GM18870 (cell line): ENCODE measurements at regions not wholly inside any gene's neighbourhood (a gene's known extent, or its start where the extent isn't known, plus 50 kb on each side); places are given as distances from the start of the nearest gene placed in this dataset.

Experiments used
- ATAC-seq: cut with Tn5 transposase; IDR thresholded peaks from one replicate; pipeline ENCODE4 v1.9.1; 2021; ENCODE audit warnings: moderate library complexity; ENCODE audit not compliant: unreplicated experiment

GRCh38 chr3:43932921-43933320 lies 242.2 kb downstream of the ABHD5 start:
- no peak for ATAC-seq

- no peak for ATAC-seq
Observed at GRCh38 chr3:43948013-43948412, 257.3 kb downstream of the ABHD5 start.

GRCh38 chr3:43949594-43949993 lies 258.9 kb downstream of the ABHD5 start:
- no peak for ATAC-seq

GRCh38 chr3:43950775-43951174 lies 260.0 kb downstream of the ABHD5 start:
- ATAC-seq = no peak

- ATAC-seq = no peak
Observed at GRCh38 chr3:43951813-43952212, 261.1 kb downstream of the ABHD5 start.

GRCh38 chr3:43953380-43953779 lies 262.6 kb downstream of the ABHD5 start:
- no peak for ATAC-seq

GRCh38 chr3:43953814-43954692 lies 263.3 kb downstream of the ABHD5 start:
- no peak for ATAC-seq

- no peak for ATAC-seq
Observed at GRCh38 chr3:43956945-43957344, 266.2 kb downstream of the ABHD5 start.

GRCh38 chr3:43957553-43957952 lies 266.8 kb downstream of the ABHD5 start:
- no peak for ATAC-seq

GRCh38 chr3:43958005-43958770 lies 267.4 kb downstream of the ABHD5 start:
- ATAC-seq = no peak

GRCh38 chr3:43958973-43959372 lies 268.2 kb downstream of the ABHD5 start:
- ATAC-seq = no peak

GRCh38 chr3:43959498-43960447 lies 269.0 kb downstream of the ABHD5 start:
- ATAC-seq = no peak

- no peak for ATAC-seq
Observed at GRCh38 chr3:43960448-43960840, 269.7 kb downstream of the ABHD5 start.

- no peak for ATAC-seq
Observed at GRCh38 chr3:43962043-43962442, 271.3 kb downstream of the ABHD5 start.

GRCh38 chr3:43963208-43963607 lies 272.5 kb downstream of the ABHD5 start:
- ATAC-seq = no peak

GRCh38 chr3:43964640-43965039 lies 273.9 kb downstream of the ABHD5 start:
- ATAC-seq = no peak

GRCh38 chr3:43965656-43966055 lies 274.9 kb downstream of the ABHD5 start:
- no peak for ATAC-seq

GRCh38 chr3:43966126-43966525 lies 275.4 kb downstream of the ABHD5 start:
- ATAC-seq = no peak

GRCh38 chr3:43966530-43966929 lies 275.2 kb upstream of the TOPAZ1 start:
- no peak for ATAC-seq

GRCh38 chr3:43968465-43968864 lies 273.2 kb upstream of the TOPAZ1 start:
- ATAC-seq = no peak

- ATAC-seq = no peak
Observed at GRCh38 chr3:43969944-43970343, 271.7 kb upstream of the TOPAZ1 start.
